HFFc6 (cell line): ENCODE measurements at regions not wholly inside any gene's neighbourhood (a gene's known extent, or its start where the extent isn't known, plus 50 kb on each side); places are given as distances from the start of the nearest gene placed in this dataset.

Experiments used
- DNase-seq: peaks from one replicate; pipeline ENCODE4 v3.0.0-alpha.2; 2018
- H3K27ac Mint-ChIP-seq: 2 replicates; pipeline ENCODE4 v1.8.0; 2020; ENCODE audit warnings: mild to moderate bottlenecking, mixed read lengths
- H3K27me3 Mint-ChIP-seq: 2 replicates; pipeline ENCODE4 v1.8.0; 2021; ENCODE audit warnings: mild to moderate bottlenecking, moderate library complexity, mixed read lengths; ENCODE audit not compliant: insufficient read depth
- H3K36me3 Mint-ChIP-seq: 2 replicates; pipeline ENCODE4 v1.8.0; 2021; ENCODE audit warnings: low read depth, mixed read lengths
- H3K4me1 Mint-ChIP-seq: 2 replicates; pipeline ENCODE4 v1.8.0; 2020; ENCODE audit warnings: low read depth, mixed read lengths
- H3K4me3 Mint-ChIP-seq: 2 replicates; pipeline ENCODE4 v1.8.0; 2020; ENCODE audit warnings: mild to moderate bottlenecking, moderate library complexity, mixed read lengths
- H3K9me3 Mint-ChIP-seq: 2 replicates; pipeline ENCODE4 v1.8.0; 2020; ENCODE audit warnings: mild to moderate bottlenecking, mixed read lengths
- TF ChIP-seq, protein P1 (sequence below): fragments of 200-600 bp; sonication (generic); IDR thresholded peaks from 2 replicates; pipeline ENCODE4 v1.5.0; 2021; ENCODE audit warnings: antibody characterized with exemption, mild to moderate bottlenecking

DNA sequence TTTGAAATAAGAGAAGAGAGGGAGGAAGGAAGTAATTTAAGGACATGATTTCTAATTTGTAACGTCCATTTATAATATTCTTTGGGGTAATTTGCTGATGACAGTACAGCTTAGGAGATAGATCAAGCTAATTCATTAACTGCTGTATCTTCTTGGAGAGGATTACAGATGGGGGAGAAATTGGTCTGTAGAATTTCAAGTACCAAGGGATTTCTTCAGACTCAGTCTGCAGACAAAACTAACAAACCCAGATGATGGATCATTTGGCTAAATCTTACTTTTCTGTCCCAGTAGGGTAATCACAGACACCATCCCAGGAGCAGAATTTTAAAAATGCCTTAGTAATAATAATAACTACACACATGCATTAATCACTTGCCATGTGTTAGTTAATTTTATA is 711.8 kb downstream of the KCNJ2 start:
- DNase-seq, result no peak
- no peaks in the 10 kb centered on the region; the same call in 1 of the 2 replicates for H3K27me3 Mint-ChIP-seq
- no peak overlapping the region for H3K27ac Mint-ChIP-seq
- no peaks in the 10 kb centered on the region for H3K36me3 Mint-ChIP-seq
- peaks cover 17% of the 10 kb centered on the region; the same call in 1 of the 2 replicates for H3K4me1 Mint-ChIP-seq
- TF ChIP-seq, protein P1, sequence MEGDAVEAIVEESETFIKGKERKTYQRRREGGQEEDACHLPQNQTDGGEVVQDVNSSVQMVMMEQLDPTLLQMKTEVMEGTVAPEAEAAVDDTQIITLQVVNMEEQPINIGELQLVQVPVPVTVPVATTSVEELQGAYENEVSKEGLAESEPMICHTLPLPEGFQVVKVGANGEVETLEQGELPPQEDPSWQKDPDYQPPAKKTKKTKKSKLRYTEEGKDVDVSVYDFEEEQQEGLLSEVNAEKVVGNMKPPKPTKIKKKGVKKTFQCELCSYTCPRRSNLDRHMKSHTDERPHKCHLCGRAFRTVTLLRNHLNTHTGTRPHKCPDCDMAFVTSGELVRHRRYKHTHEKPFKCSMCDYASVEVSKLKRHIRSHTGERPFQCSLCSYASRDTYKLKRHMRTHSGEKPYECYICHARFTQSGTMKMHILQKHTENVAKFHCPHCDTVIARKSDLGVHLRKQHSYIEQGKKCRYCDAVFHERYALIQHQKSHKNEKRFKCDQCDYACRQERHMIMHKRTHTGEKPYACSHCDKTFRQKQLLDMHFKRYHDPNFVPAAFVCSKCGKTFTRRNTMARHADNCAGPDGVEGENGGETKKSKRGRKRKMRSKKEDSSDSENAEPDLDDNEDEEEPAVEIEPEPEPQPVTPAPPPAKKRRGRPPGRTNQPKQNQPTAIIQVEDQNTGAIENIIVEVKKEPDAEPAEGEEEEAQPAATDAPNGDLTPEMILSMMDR, result no peak
- H3K4me3 Mint-ChIP-seq, result no peak overlapping the region
- H3K9me3 Mint-ChIP-seq, result peaks cover 10% of the 10 kb centered on the region; the same call in 1 of the 2 replicates

GRCh38 chr17:70882504-70882903 is 713.2 kb downstream of the KCNJ2 start:
- TF ChIP-seq, protein P1, result no peak
- Mint-ChIP-seq H3K4me3 (peak overlapping the region; percentile 78; the same call in 1 of the 2 replicates), H3K4me1 (peaks cover 17% of the 10 kb centered on the region; the same call in 1 of the 2 replicates), H3K27me3 (no peaks in the 10 kb centered on the region; the same call in 1 of the 2 replicates), H3K36me3 (no peaks in the 10 kb centered on the region), H3K27ac (no peak overlapping the region; the same call in 1 of the 2 replicates), H3K9me3 (peaks cover 16% of the 10 kb centered on the region; the same call in 1 of the 2 replicates)
- DNase-seq, result no peak

DNA sequence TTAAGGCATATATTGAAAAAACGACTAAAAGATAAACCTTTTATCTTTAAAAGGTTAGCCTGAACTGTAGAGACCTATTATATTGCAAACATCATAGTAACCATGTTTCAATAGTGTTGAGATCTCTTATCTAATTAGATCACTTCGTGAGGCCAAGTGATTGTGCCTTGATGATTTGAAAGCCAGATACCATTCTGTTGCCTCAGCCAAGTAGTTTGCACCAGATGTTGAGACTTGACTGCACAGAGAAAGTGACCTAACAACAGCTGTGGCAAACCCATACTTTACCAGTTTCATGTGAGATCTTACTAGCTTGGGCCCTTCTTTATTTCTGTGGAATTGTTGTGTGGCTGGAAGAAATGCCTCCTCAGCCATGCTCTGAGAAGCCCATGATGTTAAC is 717.3 kb downstream of the KCNJ2 start:
- TF ChIP-seq, protein P1, result no peak
- Mint-ChIP-seq H3K4me3 (no peak overlapping the region), H3K9me3 (peaks cover 16% of the 10 kb centered on the region), H3K27ac (no peak overlapping the region), H3K36me3 (no peaks in the 10 kb centered on the region), H3K27me3 (no peaks in the 10 kb centered on the region; the same call in 1 of the 2 replicates), H3K4me1 (peaks cover 17% of the 10 kb centered on the region; the same call in 1 of the 2 replicates)
- DNase-seq, result no peak

GRCh38 chr17:70888324-70888723 is 719.0 kb downstream of the KCNJ2 start:
- H3K4me1 Mint-ChIP-seq, result peaks cover 5% of the 10 kb centered on the region; the same call in 1 of the 2 replicates
- H3K36me3 Mint-ChIP-seq, result no peaks in the 10 kb centered on the region
- no peak overlapping the region for H3K4me3 Mint-ChIP-seq
- H3K9me3 Mint-ChIP-seq, result peaks cover 10% of the 10 kb centered on the region
- H3K27me3 Mint-ChIP-seq, result no peaks in the 10 kb centered on the region; the same call in 1 of the 2 replicates
- TF ChIP-seq, protein P1, result no peak
- H3K27ac Mint-ChIP-seq, result no peak overlapping the region
- DNase-seq, result no peak

- no peak for DNase-seq
- Mint-ChIP-seq H3K27ac (no peak overlapping the region), H3K9me3 (peaks cover 16% of the 10 kb centered on the region), H3K4me3 (no peak overlapping the region), H3K4me1 (no peaks in the 10 kb centered on the region; the same call in 1 of the 2 replicates), H3K36me3 (peaks cover 7% of the 10 kb centered on the region), H3K27me3 (no peaks in the 10 kb centered on the region; the same call in 1 of the 2 replicates)
- TF ChIP-seq, protein P1, result no peak
These were observed 722.0 kb downstream of the KCNJ2 start for GRCh38 chr17:70891306-70891705.
